Amniotic stem cell (primary cell): ENCODE measurements at regions not wholly inside any gene's neighbourhood (a gene's known extent, or its start where the extent isn't known, plus 50 kb on each side); places are given as distances from the start of the nearest gene placed in this dataset.
A peak's percentile ranks its signal among the peaks of the same experiment; 100 is the strongest.
"Not testable (repeated sequence)": the region's sequence is repeated elsewhere in the genome, so short reads cannot be mapped to it uniquely, and the experiment has no call there.

ENCODE experiments used
- DNase-seq: peaks from one replicate; lab custom pipeline; 2025; lab: John Stamatoyannopoulos, UW

DNA sequence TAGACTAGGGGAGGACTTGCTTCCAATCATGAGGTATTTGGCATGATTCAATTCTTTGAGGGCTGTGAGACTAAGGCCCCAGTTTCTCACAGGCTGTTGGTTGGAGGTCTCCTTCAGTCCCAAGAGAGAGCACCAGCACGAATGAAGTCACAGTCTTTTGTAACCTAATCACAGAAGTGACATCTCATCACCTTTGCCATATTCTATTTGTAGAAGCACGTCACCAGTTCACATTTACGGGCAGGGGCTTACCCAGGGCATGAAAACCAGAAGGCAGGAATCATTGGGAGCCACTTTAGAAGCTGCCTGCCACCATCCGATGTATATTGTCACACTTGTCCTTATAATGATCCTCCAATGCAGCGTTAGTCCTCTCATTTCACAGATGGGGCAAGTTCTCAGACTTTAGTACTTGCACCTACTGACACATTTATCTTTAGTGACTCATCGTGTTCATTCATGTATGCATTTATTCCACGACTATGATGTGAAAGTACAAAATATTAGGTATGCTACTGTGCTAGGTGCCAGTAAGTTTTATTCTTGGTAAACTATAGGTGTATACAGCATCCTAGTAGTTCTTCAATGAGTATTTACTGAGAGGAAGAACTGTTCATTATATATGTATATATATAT, 163.8 kb upstream of the PGRMC2 start:
- no peak for DNase-seq

DNA sequence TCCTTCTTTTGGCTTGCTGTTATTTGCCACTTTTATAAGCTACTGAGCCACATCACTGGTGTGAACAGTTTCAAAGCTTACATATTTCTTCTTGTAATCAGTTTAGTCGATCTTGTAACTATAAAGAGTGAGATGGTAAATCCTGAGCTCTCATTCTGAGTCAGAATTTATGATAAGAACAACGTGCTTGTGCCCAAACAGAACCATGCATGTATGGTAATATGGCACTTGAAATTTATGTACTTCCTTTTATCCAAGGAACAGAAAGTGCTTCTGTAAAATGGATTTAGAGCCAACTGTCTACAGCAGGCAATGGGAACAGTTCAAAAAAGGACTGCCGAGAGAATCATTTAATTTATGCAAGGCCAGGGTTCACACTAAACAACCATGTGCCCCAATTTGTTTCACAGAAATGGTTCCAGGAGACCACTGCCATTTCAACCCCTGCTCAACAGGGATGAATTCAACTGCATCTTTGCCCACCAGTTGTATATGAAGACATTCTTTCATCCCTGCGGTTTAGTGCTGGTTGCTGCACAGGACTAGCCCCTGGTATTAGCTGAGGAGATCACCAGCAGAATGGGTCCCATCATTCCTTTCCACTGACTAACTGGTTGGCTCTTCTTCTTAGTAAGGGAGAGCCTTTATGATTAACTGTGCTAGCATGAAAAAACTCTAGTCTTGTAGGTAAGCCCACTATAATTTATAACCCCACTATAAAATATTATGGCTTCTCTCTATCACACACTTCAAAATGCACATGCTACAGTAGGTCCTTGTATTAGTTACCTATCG, 162.9 kb upstream of the PGRMC2 start:
- DNase-seq = no peak

DNA sequence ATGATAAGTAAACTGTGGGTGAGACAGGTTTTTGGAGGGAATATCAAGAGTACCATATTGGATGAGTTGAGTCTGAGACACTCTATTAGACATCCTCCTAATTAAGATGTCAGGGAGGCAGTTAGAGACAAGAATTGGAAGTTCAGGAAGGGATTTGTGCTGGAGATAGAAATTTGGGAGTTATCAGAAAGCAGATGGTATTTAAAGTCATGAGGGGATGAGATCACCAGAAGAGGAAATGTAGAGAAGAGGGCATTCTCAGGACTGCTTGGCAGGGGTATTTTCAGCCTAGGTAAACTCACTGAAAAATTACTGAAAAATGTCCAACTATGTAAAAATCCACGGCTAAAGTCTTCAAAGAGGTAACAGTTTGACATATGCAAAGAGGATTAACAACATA, 161.6 kb upstream of the PGRMC2 start:
- DNase-seq = no peak

DNA sequence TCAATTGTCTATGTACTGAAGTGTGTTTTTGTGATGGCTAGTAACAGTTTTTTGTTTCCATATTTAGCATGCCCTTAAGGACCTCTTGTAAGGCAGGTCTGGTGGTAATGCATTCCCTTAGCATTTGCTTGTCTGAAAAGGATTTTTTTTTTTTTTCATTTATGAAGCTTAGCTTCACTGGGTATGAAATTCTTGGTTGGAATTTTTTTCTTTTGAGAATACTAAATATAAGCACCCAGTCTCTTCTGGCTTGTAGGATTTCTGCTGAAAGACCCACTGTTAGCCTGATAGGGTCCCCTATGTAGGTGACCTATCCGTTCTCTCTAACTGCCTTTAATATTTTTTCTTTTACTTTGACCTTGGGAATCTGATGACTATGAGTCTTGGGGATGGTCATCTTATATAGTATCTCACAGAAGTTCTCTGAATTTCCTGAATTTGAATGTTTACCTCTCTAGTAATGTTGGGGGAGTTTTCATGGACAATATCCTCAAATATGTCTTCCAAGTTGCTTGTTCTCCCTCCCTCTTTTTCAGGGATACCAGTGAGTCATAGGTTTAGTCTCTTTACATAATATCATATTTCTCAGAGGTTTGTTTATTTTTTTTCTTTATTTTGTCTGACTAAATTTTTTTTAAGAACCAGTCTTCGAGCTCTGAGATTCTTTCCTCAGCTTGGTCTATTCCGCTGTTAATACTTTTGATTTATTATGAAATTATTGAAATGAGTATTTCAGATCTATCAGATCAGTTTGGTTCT, 157.1 kb upstream of the PGRMC2 start:
- no peak for DNase-seq

DNA sequence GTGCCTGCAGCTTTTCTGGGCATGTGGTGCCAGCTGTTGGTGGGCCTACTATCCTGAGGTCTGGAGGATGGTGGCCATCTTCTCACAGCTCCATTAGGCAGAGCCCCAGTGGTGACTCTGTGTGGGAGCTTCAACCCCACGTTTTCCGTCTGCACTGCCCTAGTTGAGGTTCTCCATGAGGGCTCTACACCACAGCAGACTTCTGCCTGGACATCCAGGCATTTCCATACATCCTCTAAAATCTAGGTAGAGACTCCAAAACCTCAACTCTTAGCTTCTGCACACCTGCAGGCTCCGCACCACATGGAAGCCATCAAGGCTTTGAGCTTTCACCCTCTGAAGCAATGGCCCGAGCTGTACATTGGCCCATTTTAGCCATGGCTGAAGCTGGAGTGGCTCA, 153.3 kb upstream of the PGRMC2 start:
- DNase-seq = no peak

DNA sequence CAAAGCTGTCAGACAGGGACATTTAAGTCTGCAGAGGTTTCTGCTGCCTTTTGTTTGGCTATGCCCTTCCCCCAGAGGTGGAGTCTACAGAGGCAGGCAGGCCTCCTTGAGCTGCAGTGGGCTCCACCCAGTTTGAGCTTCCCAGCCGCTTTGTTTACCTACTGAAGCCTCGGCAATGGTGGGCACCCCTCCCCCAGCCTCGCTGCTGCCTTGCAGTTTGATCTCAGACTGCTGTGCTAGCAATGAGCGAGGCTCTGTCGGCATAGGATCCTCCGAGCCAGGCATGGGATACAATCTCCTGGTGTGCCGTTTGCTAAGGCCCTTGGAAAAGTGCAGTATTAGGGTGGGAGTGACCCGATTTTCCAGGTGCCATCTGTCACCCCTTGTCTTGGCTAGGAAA, 149.4 kb upstream of the PGRMC2 start:
- not testable (repeated sequence) for DNase-seq

DNA sequence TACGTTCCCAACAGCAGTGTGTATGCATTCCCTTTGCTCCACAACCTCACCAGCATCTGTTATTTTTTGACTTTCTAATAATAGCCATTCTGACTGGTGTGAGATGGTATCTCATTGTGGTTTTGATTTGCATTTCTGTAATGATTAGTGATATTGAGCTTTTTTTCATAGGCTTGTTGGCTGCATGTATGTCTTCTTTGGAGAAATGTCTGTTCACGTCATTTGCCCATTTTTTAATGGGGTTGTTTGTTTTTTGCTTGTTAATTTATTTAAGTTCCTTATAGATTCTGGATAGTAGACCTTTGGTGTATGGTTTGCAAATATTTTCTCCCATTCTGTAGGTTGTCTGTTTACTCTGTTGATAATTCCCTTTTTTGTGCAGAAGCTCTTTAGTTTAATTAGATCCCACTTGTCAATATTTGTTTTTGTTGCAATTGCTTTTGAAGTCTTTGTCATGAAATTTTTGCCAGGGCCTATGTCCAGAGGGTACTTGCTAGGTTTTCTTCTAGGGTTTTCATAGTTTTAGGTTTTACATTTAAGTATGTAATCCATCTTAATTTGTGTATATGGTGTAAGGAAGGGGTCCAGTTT, 141.5 kb upstream of the PGRMC2 start:
- not testable (repeated sequence) for DNase-seq

DNA sequence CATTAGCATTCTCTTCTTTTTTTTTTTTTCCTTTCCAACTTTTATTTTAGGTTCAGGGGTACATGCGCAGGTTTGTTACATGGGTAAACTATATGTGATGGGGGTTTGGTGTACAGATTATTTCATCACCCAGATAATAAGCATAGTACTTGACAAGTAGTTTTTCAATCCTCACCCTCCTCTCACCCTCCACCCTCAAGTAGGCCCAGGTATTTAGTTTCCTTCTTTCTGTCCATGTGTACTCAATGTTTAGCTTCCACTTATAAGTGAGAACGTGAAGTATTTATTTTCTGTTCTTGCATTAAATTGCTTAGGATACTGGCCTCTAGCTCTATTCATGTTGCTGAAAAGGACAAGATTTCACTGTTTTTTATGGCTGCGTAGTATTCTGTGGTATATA, 140.8 kb upstream of the PGRMC2 start:
- DNase-seq = no peak

DNA sequence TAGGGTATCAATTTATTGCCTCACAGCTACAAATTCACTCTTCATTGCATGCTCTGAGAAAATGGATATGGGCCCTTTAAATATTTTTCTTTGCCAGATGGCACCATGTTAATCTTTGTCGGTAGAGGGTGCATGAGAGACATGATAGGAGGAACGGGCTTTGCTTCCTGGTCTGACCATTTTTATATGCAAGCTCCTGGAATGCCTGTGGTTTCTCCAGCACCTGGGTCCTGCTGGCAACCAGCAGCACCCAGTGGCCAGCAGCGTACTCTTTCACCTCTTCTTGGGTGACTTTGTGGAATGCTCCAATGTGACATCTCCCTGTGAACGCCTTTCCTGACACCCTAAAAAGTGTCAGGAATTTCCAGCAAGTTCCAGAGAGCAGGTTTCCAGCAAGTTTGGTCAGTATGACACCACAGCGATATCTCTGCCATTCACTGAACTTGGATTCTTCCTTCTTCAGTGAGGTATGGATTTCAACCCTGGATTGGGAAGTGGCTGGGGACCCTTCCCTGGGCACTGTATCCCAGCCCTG, 140.3 kb upstream of the PGRMC2 start:
- DNase-seq = peak; percentile 58

DNA sequence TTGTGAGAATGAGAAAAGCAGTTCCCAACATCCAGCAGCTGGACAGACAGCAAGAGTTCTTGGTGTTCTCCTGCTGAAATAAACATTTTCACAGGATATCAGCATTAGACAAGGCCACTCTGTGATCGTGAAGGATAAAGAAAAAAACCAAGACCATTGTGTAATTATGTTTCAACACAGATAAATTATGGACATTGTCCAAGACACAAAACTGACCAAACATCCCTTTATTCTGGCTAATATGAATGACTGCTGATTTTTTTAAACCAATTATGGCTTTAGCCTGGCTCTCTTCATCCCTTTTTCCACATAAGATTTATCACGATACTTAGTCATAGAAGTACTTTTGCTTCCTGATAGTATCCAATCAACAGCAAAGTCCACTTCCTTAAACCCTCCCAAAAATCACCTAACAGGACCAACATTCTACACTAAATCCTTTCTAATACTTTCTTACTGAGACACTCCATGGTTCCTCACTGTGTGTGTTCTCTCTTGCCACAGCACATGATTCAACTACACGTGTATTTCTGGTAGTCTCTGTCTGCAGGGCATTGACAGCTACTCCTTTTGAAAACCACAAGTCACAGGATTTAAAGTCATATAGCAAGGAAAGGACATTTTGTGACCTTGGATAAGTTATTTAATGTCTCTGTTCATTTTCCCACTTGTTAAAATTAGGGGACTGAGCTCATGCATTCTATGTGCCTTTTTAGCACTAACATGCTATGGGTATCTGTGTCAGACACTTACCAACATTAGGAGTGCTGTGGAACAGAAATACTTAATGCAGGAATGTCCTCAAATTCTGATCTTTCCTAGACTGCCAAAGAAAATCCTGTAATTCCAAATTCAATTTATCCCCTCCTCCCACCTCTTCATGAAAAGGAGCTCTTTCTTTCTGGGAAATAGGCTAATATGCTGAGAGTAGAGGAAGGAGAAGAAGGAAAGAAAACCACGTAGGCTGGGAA, 137.2 kb upstream of the PGRMC2 start:
- DNase-seq = no peak

DNA sequence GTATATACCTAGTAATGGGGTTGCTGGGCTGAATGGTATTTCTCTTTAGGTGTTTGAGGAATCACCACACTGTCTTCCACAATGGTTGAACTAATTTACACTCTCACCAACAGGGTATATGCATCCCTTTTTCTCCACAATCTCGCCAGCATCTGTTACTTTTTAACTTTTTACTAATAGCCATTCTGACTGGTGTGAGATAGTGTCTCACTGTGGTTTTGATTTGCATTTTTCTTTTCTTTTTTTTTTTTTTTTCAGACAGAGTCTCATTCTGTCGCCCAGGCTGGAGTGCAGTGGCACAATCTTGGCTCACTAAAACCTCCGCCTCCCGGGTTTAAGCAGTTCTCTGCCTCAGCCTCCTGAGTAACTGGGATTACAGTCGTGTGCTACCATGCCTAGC, 134.7 kb upstream of the PGRMC2 start:
- not testable (repeated sequence) for DNase-seq

DNA sequence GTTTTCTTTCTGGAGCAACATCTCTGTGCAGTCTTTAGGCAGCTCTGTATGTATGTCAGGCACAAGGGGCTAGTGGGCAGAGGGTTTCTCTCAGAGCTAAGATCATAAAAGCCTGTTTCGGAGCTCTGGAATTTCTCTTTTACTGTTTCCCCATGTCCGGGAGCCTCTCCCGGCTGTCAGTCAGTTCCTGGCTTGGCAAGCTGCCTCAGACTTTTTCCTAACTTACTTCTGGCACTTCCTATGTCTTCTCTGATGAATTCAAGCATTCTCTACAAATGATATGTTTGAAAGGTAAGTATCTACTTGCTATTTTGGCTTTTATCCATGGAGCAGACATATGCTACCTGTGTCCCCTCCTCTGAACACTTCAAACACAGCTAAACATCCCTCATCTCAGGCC, 129.3 kb upstream of the PGRMC2 start:
- DNase-seq = no peak

DNA sequence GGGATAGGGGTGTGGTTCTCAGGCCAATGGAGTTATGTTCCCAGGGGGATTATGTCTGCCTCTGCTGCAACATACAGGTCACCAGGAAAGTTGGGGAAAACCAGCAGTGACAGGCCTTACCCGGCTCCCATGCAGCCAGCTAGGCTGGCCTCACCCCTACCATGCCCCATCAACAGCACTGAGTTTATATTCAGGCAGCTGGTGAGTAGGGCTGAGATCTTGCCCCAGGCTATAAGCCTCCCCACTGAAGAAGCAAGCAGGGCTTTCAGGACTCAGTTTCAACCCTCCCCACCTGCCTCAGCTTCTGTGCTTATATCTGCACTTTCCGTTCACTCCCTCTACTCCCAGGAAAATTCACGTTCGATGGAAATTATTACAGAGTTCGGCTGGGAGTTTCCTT, 122.4 kb upstream of the PGRMC2 start:
- no peak for DNase-seq

DNA sequence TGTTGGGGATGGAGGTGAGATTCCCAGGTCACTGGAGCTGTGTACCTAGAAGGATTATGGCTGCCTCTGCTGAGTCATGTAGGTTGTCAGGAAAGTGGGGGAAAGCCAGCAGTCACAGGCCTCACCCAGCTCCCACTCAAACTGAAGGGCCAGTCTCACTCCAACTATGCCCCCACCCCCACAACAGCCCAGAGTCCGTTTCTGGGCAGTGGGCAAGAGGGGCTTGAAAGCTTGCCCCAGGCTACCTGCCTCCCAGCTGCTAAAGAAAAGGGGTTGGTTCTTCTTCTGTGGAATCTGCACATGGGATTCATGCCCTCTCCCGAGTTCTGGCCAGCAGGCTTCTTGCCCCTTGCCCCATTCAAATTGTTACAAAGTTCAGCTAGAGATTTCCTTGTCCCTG, 116.0 kb upstream of the PGRMC2 start:
- no peak for DNase-seq

DNA sequence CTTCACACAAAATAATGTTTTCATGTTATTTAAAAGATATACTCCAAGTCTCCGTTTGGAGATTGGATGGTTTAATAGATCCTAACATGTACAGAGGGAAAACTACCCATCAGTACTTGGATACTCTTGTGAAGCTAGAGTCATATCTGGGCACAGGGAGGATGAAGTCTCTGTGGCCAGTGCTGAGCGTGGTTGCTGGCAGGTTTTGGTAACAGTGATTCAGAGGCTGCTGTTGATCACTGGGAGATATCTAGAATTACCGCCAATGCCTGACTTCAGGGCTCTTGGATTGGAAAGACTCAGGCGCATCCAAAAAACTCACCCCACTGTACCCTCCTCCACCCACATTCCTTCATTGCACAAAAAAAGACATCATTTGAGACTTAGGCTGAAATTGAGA, 107.2 kb upstream of the PGRMC2 start:
- DNase-seq = no peak

DNA sequence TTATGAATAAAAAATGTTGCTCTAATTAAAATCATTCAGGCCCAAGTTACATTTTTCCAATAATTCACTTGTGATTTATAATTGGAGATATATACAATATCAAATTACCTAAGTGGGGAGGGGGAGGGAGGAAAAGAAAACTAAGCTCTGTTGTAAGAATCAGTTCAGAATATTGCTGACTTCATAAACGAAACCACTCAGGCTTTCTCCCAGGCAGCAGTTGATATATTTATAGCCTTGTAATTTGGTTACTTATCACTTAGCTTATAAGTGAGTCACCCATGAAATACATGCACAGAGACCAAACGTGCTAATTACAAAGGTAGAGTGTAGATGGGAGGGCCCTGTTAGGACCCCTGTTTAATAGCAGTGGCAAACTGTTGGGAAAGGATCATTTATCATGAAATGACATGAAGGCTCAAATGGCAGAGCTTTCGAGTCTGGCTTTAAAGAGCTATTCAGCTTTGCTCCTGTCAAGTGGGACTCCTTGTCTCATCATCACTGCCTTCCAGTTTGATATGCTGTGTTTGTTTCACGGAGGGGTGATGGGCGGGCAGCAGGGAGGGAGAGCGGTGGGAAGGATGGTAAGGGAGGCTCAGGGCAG, 105.6 kb upstream of the PGRMC2 start:
- no peak for DNase-seq

DNA sequence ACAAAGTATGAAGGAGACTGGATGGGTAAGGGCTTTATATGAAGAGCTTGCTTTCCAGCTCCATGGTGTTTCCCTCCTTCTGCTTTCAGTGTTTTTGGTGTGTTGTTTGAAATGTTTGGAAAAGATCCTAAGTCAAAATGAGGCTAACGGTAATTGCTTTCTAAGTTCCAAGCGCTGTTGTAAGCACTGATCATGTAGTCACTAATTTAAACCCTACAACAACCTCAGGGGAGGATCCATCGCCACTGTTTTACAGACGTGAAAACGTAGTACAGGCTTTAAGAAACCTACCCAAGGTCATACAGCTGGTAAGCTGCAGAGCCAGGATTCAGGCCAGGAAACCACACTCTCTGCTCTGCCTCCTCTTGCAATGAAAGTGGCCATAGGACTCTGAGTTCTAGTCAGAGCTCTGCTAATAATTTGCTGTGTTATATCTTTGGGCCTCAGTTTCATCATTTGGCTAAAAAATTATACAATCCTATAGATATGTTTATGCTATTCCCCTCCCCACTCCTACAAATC, 102.9 kb upstream of the PGRMC2 start:
- no peak for DNase-seq

DNA sequence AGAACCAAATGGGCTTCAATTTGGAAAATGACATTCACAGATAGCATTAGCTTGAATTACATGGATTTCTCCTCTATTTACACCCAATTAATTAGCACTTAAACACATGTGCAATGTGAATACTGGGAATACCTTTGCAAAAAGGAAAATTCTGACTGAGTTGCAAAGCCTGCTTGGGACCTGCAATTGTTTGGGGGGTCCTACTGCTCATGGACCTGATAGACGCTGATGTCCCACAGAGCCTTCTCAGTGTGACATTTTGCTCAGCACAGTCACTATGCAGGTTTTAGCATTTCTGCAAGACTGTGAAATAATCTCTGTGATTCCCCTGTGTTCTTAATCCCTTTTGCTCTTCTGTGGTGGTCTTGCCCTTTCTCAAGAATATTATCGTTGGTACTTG, 101.2 kb upstream of the PGRMC2 start:
- DNase-seq = no peak

DNA sequence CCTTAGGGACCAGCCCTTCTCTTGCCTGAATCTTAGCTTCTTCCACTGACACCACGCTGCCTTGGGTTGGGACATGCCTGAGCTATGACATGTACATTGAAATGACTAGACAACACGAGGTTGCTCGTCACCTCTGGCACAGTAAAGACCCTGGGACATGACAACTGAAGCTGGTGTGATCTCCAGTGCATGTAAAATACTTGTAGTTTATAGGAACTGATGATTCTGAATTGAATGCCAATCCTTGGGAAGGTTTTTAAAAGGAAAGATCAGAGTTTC, 100.7 kb upstream of the PGRMC2 start:
- no peak for DNase-seq

DNA sequence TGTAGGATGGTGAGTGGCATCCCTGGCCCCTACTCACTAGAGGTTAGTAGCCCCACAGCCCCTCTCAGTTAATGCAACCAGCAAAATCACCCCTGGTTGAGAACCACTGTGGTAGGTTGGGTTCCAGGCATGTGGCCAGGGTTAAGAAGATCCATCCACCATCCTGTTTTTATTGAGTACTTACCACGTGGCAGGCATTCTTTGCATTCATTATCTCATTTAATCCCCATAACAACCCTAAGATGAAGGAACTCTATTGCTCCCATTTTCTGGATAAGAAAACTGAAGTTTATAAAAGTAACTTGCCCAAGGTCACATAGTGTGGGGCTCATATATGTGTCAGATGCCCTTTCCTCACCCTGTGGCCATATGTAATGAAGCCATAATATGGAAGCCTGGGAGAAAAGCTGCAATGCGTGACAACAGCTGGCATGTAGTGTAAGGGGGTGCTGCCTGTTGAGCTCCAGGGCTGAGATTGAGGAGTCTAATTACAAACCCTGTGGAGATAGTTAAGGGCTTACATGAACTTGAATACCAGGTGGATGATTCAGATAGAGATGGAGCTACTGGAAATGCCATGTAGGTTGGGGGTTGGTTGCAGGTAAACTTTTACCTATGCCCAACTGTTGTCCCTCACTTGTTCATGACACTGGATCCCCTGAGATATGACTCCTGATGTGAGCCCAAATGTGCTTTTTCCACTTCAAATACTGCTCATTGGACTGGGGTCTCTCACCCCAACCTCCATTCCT, 100.2 kb upstream of the PGRMC2 start:
- DNase-seq = no peak
